ENCODE measurements at regions not wholly inside any gene's neighbourhood (a gene's known extent, or its start where the extent isn't known, plus 50 kb on each side); places are given as distances from the start of the nearest gene placed in this dataset.

- TF ChIP-seq REST (IDR thresholded peaks at IDR 0.05; ENCODE audit: low read depth): no peak
- TF ChIP-seq YY1 (IDR thresholded peaks at IDR 0.05; ENCODE audit: low read depth): no peak
- no peak for TF ChIP-seq FOXM1 (IDR thresholded peaks at IDR 0.05; ENCODE audit: borderline replicate concordance, low read depth)
- TF ChIP-seq CEBPB (IDR thresholded peaks at IDR 0.05): no peak
- TF ChIP-seq EP300 (IDR thresholded peaks at IDR 0.05; ENCODE audit: borderline replicate concordance): no peak
- TF ChIP-seq EGR1 (IDR thresholded peaks at IDR 0.05): no peak
- TF ChIP-seq ZBTB7A (IDR thresholded peaks at IDR 0.05; ENCODE audit: low read depth): no peak
- no peak for TF ChIP-seq RAD21 (IDR thresholded peaks at IDR 0.05; ENCODE audit: low read depth)
- no peak for TF ChIP-seq MAX (IDR thresholded peaks at IDR 0.05)
- TF ChIP-seq TAF1 (IDR thresholded peaks at IDR 0.05; ENCODE audit: low read depth): no peak
- TF ChIP-seq USF1 (IDR thresholded peaks at IDR 0.05): no peak
- no peak for TF ChIP-seq CREB1 (IDR thresholded peaks at IDR 0.05; ENCODE audit: low read depth)
Measured at GRCh38 chr7:145928937-145929336, 187.7 kb upstream of the CNTNAP2 start.

All from Ishikawa (cell line).